ENCODE measurements at regions not wholly inside any gene's neighbourhood (a gene's known extent, or its start where the extent isn't known, plus 50 kb on each side); places are given as distances from the start of the nearest gene placed in this dataset.
"Not testable (repeated sequence)": the region's sequence is repeated elsewhere in the genome, so short reads cannot be mapped to it uniquely, and the experiment has no call there.

GRCh38 chr4:66855956-66856355, 689.3 kb downstream of the CENPC start:
- DNase-seq (ENCODE audit: low read depth in 1 of 2, low spot score in 1 of 2) = no peak

GRCh38 chr4:66853845-66854244, 691.5 kb downstream of the CENPC start:
- DNase-seq (ENCODE audit: low read depth in 1 of 2, low spot score in 1 of 2) = no peak

GRCh38 chr4:66852843-66853242, 692.5 kb downstream of the CENPC start:
- DNase-seq (ENCODE audit: low read depth in 1 of 2, low spot score in 1 of 2) = no peak

- no peak for DNase-seq (ENCODE audit: low read depth in 1 of 2, low spot score in 1 of 2)
Observed at GRCh38 chr4:66849596-66849995, 695.7 kb downstream of the CENPC start.

GRCh38 chr4:66842724-66843088, 702.6 kb downstream of the CENPC start:
- no peak for DNase-seq (ENCODE audit: low read depth in 1 of 2, low spot score in 1 of 2)

- DNase-seq (ENCODE audit: low read depth in 1 of 2, low spot score in 1 of 2) = no peak
Observed at GRCh38 chr4:66842026-66842723, 703.1 kb downstream of the CENPC start.

- no peak for DNase-seq (ENCODE audit: low read depth in 1 of 2, low spot score in 1 of 2)
Observed at GRCh38 chr4:66840178-66840577, 705.1 kb downstream of the CENPC start.

- DNase-seq (ENCODE audit: low read depth in 1 of 2, low spot score in 1 of 2) = no peak
Observed at GRCh38 chr4:66837279-66837922, 707.9 kb downstream of the CENPC start.

- no peak for DNase-seq (ENCODE audit: low read depth in 1 of 2, low spot score in 1 of 2)
Observed at GRCh38 chr4:66829310-66829709, 716.0 kb downstream of the CENPC start.

- no peak for DNase-seq (ENCODE audit: low read depth in 1 of 2, low spot score in 1 of 2)
Observed at GRCh38 chr4:66820681-66821080, 724.6 kb downstream of the CENPC start.

- no peak for DNase-seq (ENCODE audit: low read depth in 1 of 2, low spot score in 1 of 2)
Observed at GRCh38 chr4:66814277-66814676, 731.0 kb downstream of the CENPC start.

- DNase-seq (ENCODE audit: low read depth in 1 of 2, low spot score in 1 of 2) = no peak
Observed at GRCh38 chr4:66805582-66805981, 739.7 kb downstream of the CENPC start.

GRCh38 chr4:66804979-66805378, 740.3 kb downstream of the CENPC start:
- DNase-seq (ENCODE audit: low read depth in 1 of 2, low spot score in 1 of 2) = no peak

- DNase-seq (ENCODE audit: low read depth in 1 of 2, low spot score in 1 of 2) = no peak
Observed at GRCh38 chr4:66797608-66798007, 747.7 kb downstream of the CENPC start.

- DNase-seq (ENCODE audit: low read depth in 1 of 2, low spot score in 1 of 2) = no peak
Observed at GRCh38 chr4:66795724-66796123, 749.6 kb downstream of the CENPC start.

GRCh38 chr4:66794390-66795034, 750.8 kb downstream of the CENPC start:
- no peak for DNase-seq (ENCODE audit: low read depth in 1 of 2, low spot score in 1 of 2)

- no peak for DNase-seq (ENCODE audit: low read depth in 1 of 2, low spot score in 1 of 2)
Observed at GRCh38 chr4:66791686-66792085, 753.6 kb downstream of the CENPC start.

- no peak for DNase-seq (ENCODE audit: low read depth in 1 of 2, low spot score in 1 of 2)
Observed at GRCh38 chr4:66785479-66785878, 759.8 kb downstream of the CENPC start.

GRCh38 chr4:66782751-66783150, 762.6 kb downstream of the CENPC start:
- not testable (repeated sequence) for DNase-seq (ENCODE audit: low read depth in 1 of 2, low spot score in 1 of 2)

GRCh38 chr4:66777097-66777496, 768.2 kb downstream of the CENPC start:
- DNase-seq (ENCODE audit: low read depth in 1 of 2, low spot score in 1 of 2) = no peak

- no peak for DNase-seq (ENCODE audit: low read depth in 1 of 2, low spot score in 1 of 2)
Observed at GRCh38 chr4:66769441-66769840, 775.9 kb downstream of the CENPC start.

GRCh38 chr4:66767442-66767841, 777.9 kb downstream of the CENPC start:
- no peak for DNase-seq (ENCODE audit: low read depth in 1 of 2, low spot score in 1 of 2)

- DNase-seq (ENCODE audit: low read depth in 1 of 2, low spot score in 1 of 2) = no peak
Observed at GRCh38 chr4:66766557-66766956, 778.7 kb downstream of the CENPC start.
